H9 (cell line): ENCODE measurements at regions not wholly inside any gene's neighbourhood (a gene's known extent, or its start where the extent isn't known, plus 50 kb on each side); places are given as distances from the start of the nearest gene placed in this dataset.

Experiments
- DNase-seq: peaks from one replicate; pipeline ENCODE4 v3.0.0-alpha.2; 2017
- H2AFZ ChIP-seq: one replicate; pipeline ENCODE4 v1.6.1; 2013; ENCODE audit warnings: mild to moderate bottlenecking, low read length, control low read depth, moderate library complexity
- H2AK5ac ChIP-seq: 2 replicates; pipeline ENCODE4 v1.6.1; 2013; ENCODE audit warnings: low read length, control low read depth, mixed read lengths; ENCODE audit not compliant: insufficient read length
- H2BK120ac ChIP-seq: one replicate; pipeline ENCODE4 v1.6.1; 2013; ENCODE audit warnings: low read depth, mild to moderate bottlenecking, low read length, control low read depth, inconsistent platforms; ENCODE audit not compliant: poor library complexity, severe bottlenecking
- H2BK12ac ChIP-seq: 2 replicates; pipeline ENCODE4 v1.6.1; 2013; ENCODE audit warnings: low read length, control low read depth, mixed read lengths, low read depth; ENCODE audit not compliant: insufficient read length
- H2BK15ac ChIP-seq: 2 replicates; pipeline ENCODE4 v1.6.1; 2013; ENCODE audit warnings: low read depth, low read length, control low read depth
- H2BK20ac ChIP-seq: one replicate; pipeline ENCODE4 v1.6.1; 2013; ENCODE audit warnings: low read depth, mild to moderate bottlenecking, low read length, control low read depth, inconsistent platforms; ENCODE audit not compliant: poor library complexity, severe bottlenecking
- H2BK5ac ChIP-seq: 2 replicates; pipeline ENCODE4 v1.6.1; 2013; ENCODE audit warnings: low read length, control low read depth, mixed read lengths; ENCODE audit not compliant: insufficient read length
- H3K14ac ChIP-seq: 2 replicates; pipeline ENCODE4 v1.6.1; 2013; ENCODE audit warnings: low read length, control low read depth; ENCODE audit not compliant: insufficient read depth
- H3K18ac ChIP-seq: 2 replicates; pipeline ENCODE4 v1.6.1; 2013; ENCODE audit warnings: low read depth, mild to moderate bottlenecking, mixed read lengths, low read length, control low read depth; ENCODE audit not compliant: insufficient read length
- H3K23ac ChIP-seq: 2 replicates; pipeline ENCODE4 v1.6.1; 2013; ENCODE audit warnings: low read length, control low read depth, mixed read lengths, low read depth; ENCODE audit not compliant: insufficient read length
- H3K23me2 ChIP-seq: 2 replicates; pipeline ENCODE4 v1.6.1; 2013; ENCODE audit warnings: low read depth, mild to moderate bottlenecking, mixed read lengths, low read length, control low read depth; ENCODE audit not compliant: insufficient read length, poor library complexity, severe bottlenecking
- H3K27ac ChIP-seq: 2 replicates; pipeline ENCODE4 v1.5.1; 2013; ENCODE audit warnings: low read length, control low read depth, mixed read lengths, low read depth; ENCODE audit not compliant: insufficient read length
- H3K27me3 ChIP-seq: 2 replicates; pipeline ENCODE4 v1.6.1; 2013; ENCODE audit warnings: low read length, control low read depth, inconsistent platforms; ENCODE audit not compliant: insufficient read depth
- H3K4ac ChIP-seq: 2 replicates; pipeline ENCODE4 v1.6.1; 2013; ENCODE audit warnings: low read depth, mild to moderate bottlenecking, control low read depth, inconsistent platforms, low read length, moderate library complexity
- H3K4me1 ChIP-seq: 2 replicates; pipeline ENCODE4 v1.6.1; 2013; ENCODE audit warnings: low read length, control low read depth, inconsistent platforms; ENCODE audit not compliant: insufficient read depth
- H3K4me2 ChIP-seq: 2 replicates; pipeline ENCODE4 v1.6.1; 2013; ENCODE audit warnings: low read length, control low read depth, mixed read lengths; ENCODE audit not compliant: insufficient read length, insufficient read depth
- H3K56ac ChIP-seq: 2 replicates; pipeline ENCODE4 v1.6.1; 2013; ENCODE audit warnings: low read depth, mild to moderate bottlenecking, mixed read lengths, low read length, control low read depth; ENCODE audit not compliant: insufficient read length
- H3K79me1 ChIP-seq: 2 replicates; pipeline ENCODE4 v1.6.1; 2013; ENCODE audit warnings: low read depth, mild to moderate bottlenecking, moderate library complexity, low read length, control low read depth, inconsistent platforms; ENCODE audit not compliant: insufficient read depth, poor library complexity, severe bottlenecking
- H3K79me2 ChIP-seq: 2 replicates; pipeline ENCODE4 v1.6.1; 2013; ENCODE audit warnings: low read length, control low read depth, inconsistent platforms; ENCODE audit not compliant: insufficient read depth
- H3K9ac ChIP-seq: 2 replicates; pipeline ENCODE4 v1.6.1; 2013; ENCODE audit warnings: low read length, control low read depth, mixed read lengths; ENCODE audit not compliant: insufficient read length; ENCODE audit errors: extremely low read depth
- H3K9me3 ChIP-seq: one replicate; pipeline ENCODE4 v1.6.1; 2013; ENCODE audit warnings: low read depth, low read length, inconsistent platforms; ENCODE audit not compliant: control insufficient read depth
- H3T11ph ChIP-seq: one replicate; pipeline ENCODE4 v1.6.1; 2013; ENCODE audit warnings: mild to moderate bottlenecking, low read length, control low read depth, inconsistent platforms
- H4K20me1 ChIP-seq: one replicate; pipeline ENCODE4 v1.6.1; 2013; ENCODE audit not compliant: control insufficient read depth, insufficient read length, insufficient read depth
- H4K5ac ChIP-seq: 2 replicates; pipeline ENCODE4 v1.6.1; 2013; ENCODE audit warnings: low read depth, mild to moderate bottlenecking, mixed read lengths, low read length, control low read depth; ENCODE audit not compliant: insufficient read length
- H4K8ac ChIP-seq: replicated peaks from 2 replicates; pipeline ENCODE4 v1.6.1; 2013; ENCODE audit warnings: low read length, control low read depth, mixed read lengths, low read depth; ENCODE audit not compliant: insufficient read length
- H4K91ac ChIP-seq: 2 replicates; pipeline ENCODE4 v1.6.1; 2013; ENCODE audit warnings: low read depth, mild to moderate bottlenecking, moderate library complexity, mixed read lengths, low read length, control low read depth; ENCODE audit not compliant: insufficient read length
- H3K27ac Mint-ChIP-seq, 3 experiments: 2 replicates in 2 of 3; 3 replicates in 1 of 3; pipeline ENCODE4 v1.8.0; 2020 to 2021; ENCODE audit warnings: mixed read lengths in 3 of 3, mild to moderate bottlenecking in 1 of 3, moderate library complexity in 1 of 3
- H3K27me3 Mint-ChIP-seq: 2 replicates; pipeline ENCODE4 v1.8.0; 2021; ENCODE audit warnings: low read depth, mild to moderate bottlenecking, moderate library complexity, mixed read lengths
- H3K36me3 Mint-ChIP-seq, 3 experiments: 2 replicates in 2 of 3; 3 replicates in 1 of 3; pipeline ENCODE4 v1.8.0; 2020 to 2021; ENCODE audit warnings: low read depth in 3 of 3, mixed read lengths in 3 of 3; ENCODE audit not compliant: insufficient read depth in 1 of 3
- H3K4me1 Mint-ChIP-seq, 2 experiments: 2 replicates each; pipeline ENCODE4 v1.8.0; 2020; ENCODE audit warnings: mixed read lengths in 2 of 2
- H3K4me3 Mint-ChIP-seq, 2 experiments: 2 replicates in 1 of 2; 3 replicates in 1 of 2; pipeline ENCODE4 v1.8.0; 2020 to 2021; ENCODE audit warnings: mild to moderate bottlenecking in 2 of 2, mixed read lengths in 2 of 2, moderate library complexity in 1 of 2
- H3K9me3 Mint-ChIP-seq, 2 experiments: 2 replicates in 1 of 2; 3 replicates in 1 of 2; pipeline ENCODE4 v1.8.0; 2020; ENCODE audit warnings: mild to moderate bottlenecking in 2 of 2, mixed read lengths in 2 of 2, moderate library complexity in 1 of 2
- CTCF ChIP-seq: fragments of 200-600 bp; sonication (generic); conservative IDR thresholded peaks from 3 replicates; pipeline ENCODE4 v1.8.0; 2021; ENCODE audit warnings: antibody characterized with exemption, mild to moderate bottlenecking
- WGBS: extraction: QIAGEN DNeasy Blood & Tissue Kit; methylation state at CpG from one replicate; pipeline ENCODE4 v1.1.7; 2013; ENCODE audit warnings: missing lambda C conversion rate, low lambda C conversion rate, mixed read lengths; ENCODE audit not compliant: insufficient read length; ENCODE audit errors: extremely low coverage; 5-methylcytosine and 5-hydroxymethylcytosine counted together

- Mint-ChIP-seq H3K27ac (no peak overlapping the region), H3K36me3 (peaks cover 7 to 13% (median 12%) of the 10 kb centered on the region in 3 experiments; a peak in 5 of 7 replicates), H3K4me3 (no peak overlapping the region), H3K4me1 (no peaks in the 10 kb centered on the region), H3K9me3 (peaks cover 35 to 40% of the 10 kb centered on the region in 2 experiments), H3K27me3 (peaks cover 16% of the 10 kb centered on the region)
- H2BK120ac ChIP-seq: no peak overlapping the region
- peaks cover 12% of the 10 kb centered on the region for H3K9me3 ChIP-seq
- H4K5ac ChIP-seq: no peak overlapping the region
- H2BK5ac ChIP-seq: no peak overlapping the region
- H3K18ac ChIP-seq: no peak overlapping the region
- H2AK5ac ChIP-seq: no peak overlapping the region
- no peak overlapping the region for H2BK20ac ChIP-seq
- H3K14ac ChIP-seq: no peak overlapping the region
- H4K8ac ChIP-seq: no peak overlapping the region
- no peak overlapping the region for H3K27ac ChIP-seq
- TF ChIP-seq CTCF: no peak
- no peak overlapping the region for H3K56ac ChIP-seq
- H3K27me3 ChIP-seq: no peaks in the 10 kb centered on the region
- no peak overlapping the region for H2BK12ac ChIP-seq
- no peak overlapping the region for H3K23ac ChIP-seq
- H3K4me2 ChIP-seq: no peak overlapping the region
- H3K9ac ChIP-seq: no peak overlapping the region
- no peak overlapping the region for H4K91ac ChIP-seq
- no peak for DNase-seq
- H3T11ph ChIP-seq: no peak overlapping the region
- no CpG with 5 or more reads among the region's 8 CpGs for WGBS
- no peaks in the 10 kb centered on the region for H3K79me2 ChIP-seq
- no peak overlapping the region for H2AFZ ChIP-seq
- H3K23me2 ChIP-seq: no peaks in the 10 kb centered on the region
- H3K4me1 ChIP-seq: no peaks in the 10 kb centered on the region
- no peaks in the 10 kb centered on the region for H3K79me1 ChIP-seq
- H2BK15ac ChIP-seq: no peak overlapping the region
- H3K4ac ChIP-seq: no peak overlapping the region
- no peaks in the 10 kb centered on the region for H4K20me1 ChIP-seq
Measured at GRCh38 chr2:121159291-121160071, 125.5 kb downstream of the TFCP2L1 start.
